ENCODE measurements at regions not wholly inside any gene's neighbourhood (a gene's known extent, or its start where the extent isn't known, plus 50 kb on each side); places are given as distances from the start of the nearest gene placed in this dataset.

DNA sequence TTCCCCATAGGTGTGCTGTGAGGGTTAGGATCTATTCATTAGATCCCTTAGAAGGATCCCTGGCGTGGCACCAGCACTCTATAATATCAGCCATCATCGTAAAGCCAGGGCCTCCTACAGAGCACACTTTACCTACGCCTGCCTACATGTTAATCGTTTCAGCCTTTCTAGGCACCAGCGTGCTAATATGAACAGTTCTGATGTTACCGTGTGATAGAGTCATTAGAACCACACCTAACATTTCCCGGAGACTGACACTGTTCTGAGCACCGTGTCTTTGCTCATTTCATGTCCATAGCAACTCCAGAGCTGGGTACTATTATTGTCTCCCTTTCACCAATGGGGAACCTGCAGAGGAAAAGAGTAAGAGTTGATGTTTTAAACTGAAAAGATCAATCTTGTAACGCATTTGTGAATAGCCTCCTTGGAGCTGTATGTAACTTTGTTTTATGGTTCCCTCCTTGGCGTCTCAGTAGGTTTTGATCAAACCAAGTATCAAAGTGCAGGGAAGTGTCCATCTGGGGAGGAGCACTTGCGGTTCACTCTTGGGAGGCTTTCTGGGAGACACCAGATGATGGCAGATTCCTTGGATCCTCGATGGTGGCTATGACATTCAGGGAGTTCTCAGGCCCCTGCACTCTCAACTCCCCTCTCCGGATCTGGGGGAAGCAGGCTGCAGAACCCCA is 73.8 kb upstream of the KCNG1 start:
- no peak for DNase-seq (ENCODE audit: low read depth in 2 of 2)

DNA sequence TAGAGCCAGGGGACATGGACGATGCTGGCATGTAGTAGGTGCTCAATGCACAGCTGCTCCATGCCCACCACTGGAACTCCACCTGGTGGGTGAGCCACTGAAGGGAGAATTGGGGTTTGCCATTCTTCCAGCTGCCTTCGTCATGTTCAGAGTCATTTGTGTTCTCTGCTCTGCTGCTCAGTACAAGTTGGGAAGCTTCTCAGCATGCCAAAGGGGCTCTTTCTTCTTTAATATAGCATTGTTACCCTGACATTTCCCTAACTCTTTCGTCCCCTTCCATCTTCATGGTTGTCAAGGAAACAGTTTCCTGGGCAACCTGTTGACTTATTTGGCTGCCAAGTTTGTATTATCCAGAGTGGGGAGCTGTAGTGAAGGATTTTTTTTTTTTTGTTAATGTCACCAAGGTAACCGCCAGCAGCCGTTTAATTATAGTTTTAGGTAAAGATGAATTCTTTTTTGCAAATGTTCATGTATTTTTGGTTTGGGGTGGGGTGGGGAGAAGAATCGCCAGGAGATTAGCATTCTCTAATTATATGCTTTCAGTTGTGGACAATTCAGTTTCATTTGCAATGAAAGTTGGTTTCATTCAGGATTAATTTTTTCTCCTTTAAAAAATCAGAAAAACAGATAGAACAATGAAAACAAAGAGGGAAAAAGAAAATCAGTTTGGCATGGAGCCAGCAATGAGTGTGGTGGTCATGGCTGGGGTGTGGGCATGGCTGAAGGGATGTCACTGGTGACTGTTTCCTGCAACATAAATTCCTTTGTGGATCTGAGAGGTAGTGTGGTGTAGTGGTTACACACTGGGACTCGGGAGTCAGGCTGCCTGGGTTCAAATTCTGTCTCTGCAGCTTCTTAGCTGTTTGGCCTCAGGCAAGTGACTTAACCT is 73.0 kb upstream of the KCNG1 start:
- DNase-seq (ENCODE audit: low read depth in 2 of 2) = no peak

- no peak for DNase-seq (ENCODE audit: low read depth in 2 of 2)
Measured at GRCh38 chr20:51094221-51094620, 71.3 kb upstream of the KCNG1 start.

GRCh38 chr20:51093240-51093763 is 70.4 kb upstream of the KCNG1 start:
- no peak for DNase-seq (ENCODE audit: low read depth in 2 of 2)

DNA sequence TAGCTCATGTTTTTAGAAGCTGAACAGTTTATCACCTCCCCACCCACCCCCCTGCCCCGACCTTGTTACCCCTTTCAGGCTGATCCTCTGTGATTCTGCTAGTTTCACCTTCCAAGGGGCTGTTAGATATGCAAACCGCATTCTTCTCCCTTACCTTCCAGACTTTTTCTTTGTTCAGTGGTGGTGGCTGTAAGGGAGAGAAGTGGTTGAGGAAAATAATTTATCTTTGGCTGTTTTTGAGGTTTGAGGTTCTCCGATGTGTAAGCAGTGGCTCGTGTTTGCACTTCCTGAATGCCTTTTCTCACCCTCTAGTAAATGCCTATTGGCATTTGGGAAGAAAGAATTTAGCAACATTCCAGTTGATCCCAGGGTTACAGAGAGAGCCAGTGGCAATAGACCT is 69.4 kb upstream of the KCNG1 start:
- no peak for DNase-seq (ENCODE audit: low read depth in 2 of 2)

- no peak for DNase-seq (ENCODE audit: low read depth in 2 of 2)
Measured at GRCh38 chr20:51091406-51092195, 68.7 kb upstream of the KCNG1 start.

DNA sequence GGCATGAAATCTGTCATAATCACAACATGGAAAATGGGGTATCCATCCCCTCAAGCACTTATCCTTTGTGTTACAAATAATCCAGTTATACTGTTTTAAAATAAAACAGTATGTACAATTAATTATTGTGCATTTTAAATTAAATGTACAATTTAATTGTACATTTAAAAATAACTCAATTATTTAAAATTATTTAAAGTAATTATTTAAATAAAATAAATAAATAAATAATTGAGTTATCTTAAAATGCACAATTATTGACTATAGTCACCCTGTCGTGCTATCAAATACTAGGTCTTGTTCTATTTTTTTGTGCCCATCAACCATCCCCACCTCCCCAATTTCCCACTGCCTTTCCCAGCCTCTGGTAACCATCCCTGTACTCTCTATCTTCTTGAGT is 66.9 kb upstream of the KCNG1 start:
- no peak for DNase-seq (ENCODE audit: low read depth in 2 of 2)

GRCh38 chr20:51089272-51089781 is 66.4 kb upstream of the KCNG1 start:
- no peak for DNase-seq (ENCODE audit: low read depth in 2 of 2)

DNA sequence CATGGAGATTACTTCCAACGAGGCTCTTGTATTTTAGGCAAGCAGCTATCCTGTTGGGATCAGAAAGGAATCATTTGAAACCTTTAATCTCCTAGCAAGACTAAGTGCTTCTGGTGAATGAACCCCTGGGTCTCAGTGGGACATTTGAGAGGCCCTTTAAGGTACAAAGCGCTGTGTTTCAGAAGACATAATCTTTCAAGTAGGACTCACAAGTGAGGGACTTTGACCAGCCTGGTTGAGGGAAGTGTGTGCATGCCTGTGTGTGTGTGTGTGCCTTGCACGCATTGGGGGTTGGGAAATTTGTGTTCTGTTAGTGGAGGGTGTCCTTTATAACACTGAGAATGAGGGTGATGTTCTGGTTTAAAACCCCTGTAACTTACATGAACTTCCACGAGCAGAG is 64.4 kb upstream of the KCNG1 start:
- DNase-seq (ENCODE audit: low read depth in 2 of 2) = no peak

DNA sequence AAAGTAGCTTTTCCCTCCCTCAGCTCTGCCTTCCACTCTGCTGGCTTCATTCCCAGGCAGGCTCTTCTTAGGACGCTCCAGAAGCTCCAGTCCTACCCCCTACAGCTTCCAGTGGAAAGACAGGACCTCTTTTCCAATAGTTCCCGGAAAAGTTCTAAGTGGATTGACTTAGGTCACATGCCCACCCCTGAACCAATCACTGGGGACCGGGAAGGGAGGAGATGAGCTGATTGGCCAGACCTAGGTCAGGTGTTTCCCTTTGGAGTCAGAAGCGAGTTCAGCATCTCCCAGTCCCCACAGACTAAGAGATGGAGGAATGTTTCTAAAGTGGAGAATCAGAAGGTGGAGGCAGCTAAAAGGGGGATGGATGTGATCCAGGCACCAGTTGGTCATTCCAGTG is 62.9 kb upstream of the KCNG1 start:
- DNase-seq (ENCODE audit: low read depth in 2 of 2) = no peak

DNA sequence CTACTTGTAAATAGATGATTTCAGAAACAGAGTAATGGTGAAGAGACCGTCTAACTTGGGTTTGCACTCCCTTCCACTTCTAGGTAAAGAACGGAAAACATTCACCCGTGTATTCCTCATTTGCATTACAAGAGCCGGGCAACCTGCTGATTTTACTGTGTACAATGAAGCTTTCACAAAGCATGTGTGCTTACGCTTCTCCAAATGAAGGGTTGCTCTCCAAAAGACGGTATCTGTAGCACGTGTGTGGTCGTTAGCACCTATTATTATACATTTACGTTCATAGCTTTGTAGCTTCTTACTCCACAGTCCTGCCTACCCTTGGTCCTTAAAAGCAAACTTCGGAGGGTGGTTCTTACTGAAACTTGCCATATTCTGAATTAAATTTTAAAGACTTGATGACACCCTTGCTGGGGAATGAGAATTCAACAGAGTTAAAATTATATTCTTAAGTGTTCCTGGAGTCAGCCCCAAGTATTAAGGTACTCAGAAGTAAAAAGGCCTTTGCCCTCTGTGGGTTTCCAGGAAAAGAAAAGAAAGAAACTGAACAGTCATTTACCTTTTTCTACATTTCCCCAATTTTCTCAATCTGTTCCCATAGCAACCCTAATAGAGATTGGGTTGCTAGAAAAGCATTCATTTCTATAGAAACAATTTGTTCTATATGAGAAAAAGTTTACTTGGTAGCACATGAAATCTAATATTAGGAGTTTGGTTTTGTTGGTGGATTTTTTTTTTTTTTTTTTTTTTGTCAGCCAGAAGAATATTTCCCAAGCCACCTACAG is 61.9 kb upstream of the KCNG1 start:
- no peak for DNase-seq (ENCODE audit: low read depth in 2 of 2)

DNA sequence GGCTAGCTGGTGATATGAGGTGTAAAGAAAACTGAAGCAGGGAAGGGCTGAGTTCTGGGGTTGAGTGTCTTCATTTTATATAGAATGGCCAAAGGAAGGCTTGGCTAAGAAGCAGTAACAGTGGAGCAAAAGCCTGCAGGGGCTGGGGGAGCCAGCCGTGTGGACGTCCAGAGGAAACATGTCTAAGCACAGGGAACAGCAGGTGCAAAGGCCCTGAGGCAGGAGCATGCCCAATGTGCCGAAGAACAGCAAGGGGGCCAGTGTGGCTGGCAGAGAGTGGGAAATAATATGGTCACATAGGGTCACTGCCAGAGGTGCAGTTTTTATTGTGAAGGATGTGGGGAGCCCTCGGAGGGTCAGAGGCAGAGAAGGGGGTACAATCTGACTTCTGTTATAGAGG is 60.5 kb upstream of the KCNG1 start:
- no peak for DNase-seq (ENCODE audit: low read depth in 2 of 2)

- DNase-seq (ENCODE audit: low read depth in 2 of 2) = no peak
Measured at GRCh38 chr20:51082988-51083387, 60.1 kb upstream of the KCNG1 start.

- DNase-seq (ENCODE audit: low read depth in 2 of 2) = no peak
Measured at GRCh38 chr20:51080516-51080915, 57.6 kb upstream of the KCNG1 start.

DNA sequence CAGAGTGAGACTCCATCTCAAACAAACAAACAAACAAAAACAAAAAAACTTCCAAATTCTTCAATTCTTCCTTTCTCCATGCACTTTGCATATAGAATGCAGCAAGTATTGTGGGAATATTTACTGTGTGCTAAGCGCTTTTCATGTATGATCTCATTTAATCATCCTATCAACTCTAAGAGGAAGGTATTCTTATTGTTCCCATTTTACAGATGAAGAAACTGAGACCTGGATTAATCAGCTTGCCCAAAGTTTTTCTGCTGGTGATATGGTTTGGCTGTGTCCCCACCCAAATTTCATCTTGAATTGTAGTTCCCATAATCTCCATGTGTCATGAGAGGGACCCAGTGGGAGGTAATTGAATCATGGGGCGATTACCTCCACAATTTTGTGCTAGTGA is 56.6 kb upstream of the KCNG1 start:
- DNase-seq (ENCODE audit: low read depth in 2 of 2) = no peak

DNA sequence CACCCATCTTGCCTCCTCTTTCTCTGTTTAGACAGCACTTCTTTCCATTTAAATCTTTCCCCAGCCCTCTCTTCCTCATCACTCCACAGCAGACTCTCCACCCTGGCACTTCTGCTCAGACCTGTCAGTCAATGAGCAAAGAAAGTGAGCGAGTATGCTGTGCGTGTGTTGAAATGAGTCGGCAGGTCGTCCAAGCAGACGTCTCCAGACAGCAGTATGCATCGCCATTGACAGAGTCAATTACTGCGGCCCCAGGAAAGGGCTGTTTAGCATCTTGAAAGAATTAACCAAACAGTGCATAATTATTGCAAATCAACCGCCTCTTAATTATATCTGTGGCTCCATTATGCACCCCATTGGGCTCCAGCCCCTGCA is 54.8 kb upstream of the KCNG1 start:
- no peak for DNase-seq (ENCODE audit: low read depth in 2 of 2)

DNA sequence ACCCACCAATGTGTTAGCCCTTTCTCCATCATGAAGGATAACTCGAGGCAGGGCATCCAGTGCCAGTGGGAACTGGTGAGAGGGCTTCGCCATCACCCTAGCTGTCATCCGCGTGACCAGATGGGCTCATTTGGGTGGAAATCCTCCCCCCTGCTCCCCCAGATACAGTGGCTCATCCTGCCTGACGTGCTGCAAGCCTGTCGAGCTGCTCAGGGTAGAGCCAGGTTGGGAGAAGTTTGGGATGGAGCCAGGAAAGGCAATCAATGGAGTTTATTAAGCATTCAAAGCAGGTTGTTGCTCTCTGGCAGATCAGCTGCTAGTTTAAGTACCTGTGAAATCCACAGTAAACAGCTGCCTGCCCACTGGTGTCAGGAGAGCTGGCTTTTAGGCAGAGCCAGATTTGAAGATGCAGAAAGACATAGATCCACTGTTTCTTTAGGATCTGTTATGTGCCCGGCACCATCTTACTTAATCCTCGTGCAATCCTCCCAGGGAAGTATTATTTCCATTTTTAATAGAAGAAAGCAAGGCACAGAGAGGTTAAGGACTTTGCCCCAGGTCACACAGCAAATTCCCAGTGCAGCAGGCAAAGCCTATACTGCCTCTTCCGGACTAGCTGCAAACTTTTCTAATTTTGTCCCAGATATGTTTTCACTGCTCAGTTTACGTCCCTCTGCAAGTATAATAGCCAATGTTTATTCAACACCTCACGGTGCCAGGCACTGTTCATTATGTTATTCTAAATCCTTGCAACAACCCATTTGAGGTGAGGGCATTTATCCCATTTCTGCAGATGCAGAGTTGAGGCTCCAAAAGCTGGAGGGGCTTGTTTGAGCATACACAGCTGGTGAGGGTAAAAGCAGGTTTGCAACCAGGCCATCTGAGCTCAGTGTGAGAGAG is 54.1 kb upstream of the KCNG1 start:
- DNase-seq (ENCODE audit: low read depth in 2 of 2) = no peak

- no peak for DNase-seq (ENCODE audit: low read depth in 2 of 2)
Measured at GRCh38 chr20:51074062-51074461, 51.2 kb upstream of the KCNG1 start.

Data from stimulated activated CD8-positive, alpha-beta memory T cell treated with anti-CD3 and anti-CD28 coated beads, Interleukin-15, amount 100 ng/mL, for 48 hours (primary cell).